Left lung (tissue), 4 donors: ENCODE measurements at regions not wholly inside any gene's neighbourhood (a gene's known extent, or its start where the extent isn't known, plus 50 kb on each side); places are given as distances from the start of the nearest gene placed in this dataset.

Source experiments
- ATAC-seq: fragments of 200-7000 bp; cut with Tn5 transposase; one replicate; pipeline ENCODE4 v1.9.1; 2020; ENCODE audit warnings: moderate library complexity
- DNase-seq, 4 donors: peaks; one replicate each; pipeline ENCODE4 v3.0.0-alpha.2; 2013 to 2020
- H3K27ac ChIP-seq, 2 donors: fragments of 200-600 bp; sonication (generic) in 1 of 2; one replicate each; pipeline versions ENCODE4 v1.5.0 to v1.8.0; 2020 to 2021
- H3K27me3 ChIP-seq, 2 donors: fragments of 200-600 bp; sonication (generic) in 1 of 2; one replicate each; pipeline versions ENCODE4 v1.5.0 to v1.8.0; 2020 to 2021
- H3K36me3 ChIP-seq, 2 donors: fragments of 200-600 bp; sonication (generic) in 1 of 2; one replicate each; pipeline versions ENCODE4 v1.5.0 to v1.8.0; 2020 to 2021
- H3K4me1 ChIP-seq, 2 donors: fragments of 200-600 bp; one replicate each; pipeline ENCODE4 v1.8.0; 2021
- H3K4me3 ChIP-seq, 2 donors: fragments of 200-600 bp; sonication (generic) in 1 of 2; one replicate each; pipeline versions ENCODE4 v1.5.0 to v1.8.0; 2020 to 2021; ENCODE audit warnings: mild to moderate bottlenecking in 1 of 2
- H3K9me3 ChIP-seq, 2 donors: fragments of 200-600 bp; sonication (generic) in 1 of 2; one replicate each; pipeline versions ENCODE4 v1.5.0 to v1.8.0; 2020 to 2021
- intact Hi-C, 2 donors: fragments of 100-400 bp; cut with DNase I; formaldehyde crosslinking; loops; one replicate each; pipeline versions ENCODE4 v1.11.2 to v1.14.2; 2022
- TF ChIP-seq, protein P1 (sequence below), 2 donors: fragments of 200-600 bp; sonication (generic) in 1 of 2; IDR thresholded peaks; one replicate each; pipeline versions ENCODE4 v1.5.0 to v1.8.0; 2021; ENCODE audit warnings: antibody characterized with exemption in 2 of 2
- donor health status: DM: no; HTN: yes; CAD: no.
- donor health status: DM: no; HTN: no; CAD: no.

DNA sequence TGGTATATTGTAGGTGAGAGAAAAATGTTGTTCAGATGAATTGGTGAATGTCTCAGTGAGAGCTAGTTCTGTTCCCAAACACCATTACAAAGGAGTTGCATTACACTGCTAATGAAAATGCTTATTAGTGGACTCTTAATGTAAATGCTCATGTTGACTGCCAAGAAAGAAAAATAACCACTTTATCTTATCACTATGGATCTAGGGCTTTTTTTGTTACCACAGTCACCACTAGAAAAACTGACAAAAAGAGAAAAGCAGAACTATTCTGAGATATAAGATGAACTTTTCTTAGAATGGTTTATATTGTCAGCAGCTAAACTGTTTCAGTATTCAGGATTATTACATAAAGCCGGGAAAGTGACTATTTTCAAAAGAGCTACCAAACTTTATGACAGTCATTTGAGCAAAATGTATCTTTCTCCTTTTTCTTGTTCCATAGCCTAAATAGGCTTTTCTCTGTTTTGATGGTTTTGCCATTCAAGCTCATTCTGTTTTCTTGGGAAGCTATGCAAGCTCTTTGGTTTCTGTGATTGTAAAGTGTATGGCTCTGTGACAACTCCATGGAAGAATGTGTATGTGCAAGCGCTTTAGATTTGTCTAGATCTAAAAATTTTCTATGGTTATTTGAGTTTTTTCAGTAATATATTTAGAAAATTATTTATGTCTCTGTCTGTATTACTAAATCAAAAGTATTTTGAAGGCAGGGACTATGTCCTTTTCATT, 64.2 kb upstream of the DPH5 start:
- ATAC-seq, result no peak
- H3K36me3 ChIP-seq, result peaks cover 0 to 9% of the 10 kb centered on the region in 2 donors
- peaks cover 0 to 3% of the 10 kb centered on the region in 2 donors for H3K9me3 ChIP-seq
- intact Hi-C loops, result no loop called here
- DNase-seq, result no peak
- TF ChIP-seq, protein P1, sequence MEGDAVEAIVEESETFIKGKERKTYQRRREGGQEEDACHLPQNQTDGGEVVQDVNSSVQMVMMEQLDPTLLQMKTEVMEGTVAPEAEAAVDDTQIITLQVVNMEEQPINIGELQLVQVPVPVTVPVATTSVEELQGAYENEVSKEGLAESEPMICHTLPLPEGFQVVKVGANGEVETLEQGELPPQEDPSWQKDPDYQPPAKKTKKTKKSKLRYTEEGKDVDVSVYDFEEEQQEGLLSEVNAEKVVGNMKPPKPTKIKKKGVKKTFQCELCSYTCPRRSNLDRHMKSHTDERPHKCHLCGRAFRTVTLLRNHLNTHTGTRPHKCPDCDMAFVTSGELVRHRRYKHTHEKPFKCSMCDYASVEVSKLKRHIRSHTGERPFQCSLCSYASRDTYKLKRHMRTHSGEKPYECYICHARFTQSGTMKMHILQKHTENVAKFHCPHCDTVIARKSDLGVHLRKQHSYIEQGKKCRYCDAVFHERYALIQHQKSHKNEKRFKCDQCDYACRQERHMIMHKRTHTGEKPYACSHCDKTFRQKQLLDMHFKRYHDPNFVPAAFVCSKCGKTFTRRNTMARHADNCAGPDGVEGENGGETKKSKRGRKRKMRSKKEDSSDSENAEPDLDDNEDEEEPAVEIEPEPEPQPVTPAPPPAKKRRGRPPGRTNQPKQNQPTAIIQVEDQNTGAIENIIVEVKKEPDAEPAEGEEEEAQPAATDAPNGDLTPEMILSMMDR (IDR thresholded peaks at IDR 0.05), result no peak
- no peak overlapping the region for H3K4me3 ChIP-seq
- H3K27me3 ChIP-seq, result no peaks in the 10 kb centered on the region
- no peak overlapping the region for H3K27ac ChIP-seq
- no peaks in the 10 kb centered on the region for H3K4me1 ChIP-seq

- intact Hi-C loops, result no loop called here
These were observed 62.8 kb upstream of the DPH5 start for GRCh38 chr1:101088431-101088830.

GRCh38 chr1:101086783-101087182, 61.2 kb upstream of the DPH5 start:
- no peaks in the 10 kb centered on the region for H3K9me3 ChIP-seq
- no peak for DNase-seq

More at GRCh38 chr1:101088431-101088830, 62.8 kb upstream of the DPH5 start:
- Histone ChIP-seq H3K36me3 (peaks cover 0 to 9% of the 10 kb centered on the region in 2 donors), H3K27ac (no peak overlapping the region), H3K27me3 (no peaks in the 10 kb centered on the region), H3K4me1 (no peaks in the 10 kb centered on the region), H3K9me3 (peaks cover 0 to 3% of the 10 kb centered on the region in 2 donors), H3K4me3 (no peak overlapping the region)
- TF ChIP-seq, protein P1 (IDR thresholded peaks at IDR 0.05), result no peak
- ATAC-seq (no peak), DNase-seq (no peak)

GRCh38 chr1:101081496-101082488, 56.2 kb upstream of the DPH5 start:
- Histone ChIP-seq H3K27ac (no peak overlapping the region), H3K4me3 (no peak overlapping the region), H3K4me1 (no peaks in the 10 kb centered on the region), H3K27me3 (no peaks in the 10 kb centered on the region), H3K36me3 (peaks cover 0 to 1% of the 10 kb centered on the region in 2 donors), H3K9me3 (no peaks in the 10 kb centered on the region)
- DNase-seq, result no peak
- ATAC-seq, result no peak
- intact Hi-C loops, result no loop called here
- TF ChIP-seq, protein P1 (IDR thresholded peaks at IDR 0.05), result no peak

More at GRCh38 chr1:101086783-101087182, 61.2 kb upstream of the DPH5 start:
- Histone ChIP-seq H3K36me3 (peaks cover 0 to 9% of the 10 kb centered on the region in 2 donors), H3K4me3 (no peak overlapping the region), H3K27me3 (no peaks in the 10 kb centered on the region), H3K27ac (no peak overlapping the region), H3K4me1 (no peaks in the 10 kb centered on the region)
- intact Hi-C loops, result no loop called here
- ATAC-seq, result no peak
- TF ChIP-seq, protein P1 (IDR thresholded peaks at IDR 0.05), result no peak

GRCh38 chr1:101080859-101081258, 55.3 kb upstream of the DPH5 start:
- Histone ChIP-seq H3K27me3 (no peaks in the 10 kb centered on the region), H3K36me3 (no peaks in the 10 kb centered on the region), H3K4me3 (no peak overlapping the region), H3K9me3 (no peaks in the 10 kb centered on the region), H3K4me1 (no peaks in the 10 kb centered on the region), H3K27ac (no peak overlapping the region)
- no peak for DNase-seq
- intact Hi-C loops, result no loop called here
- TF ChIP-seq, protein P1 (IDR thresholded peaks at IDR 0.05), result no peak
- ATAC-seq, result no peak
